ENCODE measurements at regions not wholly inside any gene's neighbourhood (a gene's known extent, or its start where the extent isn't known, plus 50 kb on each side); places are given as distances from the start of the nearest gene placed in this dataset.

DNA sequence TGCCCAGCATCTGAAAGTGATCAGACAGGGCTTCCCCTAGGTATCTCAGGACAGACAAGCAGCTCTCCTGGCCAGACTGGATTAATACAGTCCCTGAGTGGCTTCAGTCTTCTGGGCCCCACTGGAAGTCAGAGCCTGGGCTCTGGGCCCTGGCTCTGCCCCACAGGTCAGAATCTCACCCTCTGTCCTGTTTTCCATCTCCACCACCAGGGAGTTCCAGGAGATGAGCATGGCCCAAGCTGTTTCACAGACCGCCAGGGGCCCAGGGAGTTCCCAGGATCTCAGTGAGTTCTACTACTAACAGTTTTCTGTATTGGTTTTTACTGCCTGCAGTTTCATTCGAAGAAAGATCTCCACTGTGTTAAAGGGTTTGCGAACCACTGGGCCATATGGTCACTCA, 131.5 kb downstream of the MEX3B start:
- no peak for TF ChIP-seq TEAD1 (CRISPR knock-in tag; IDR thresholded peaks at IDR 0.05)
- no peak for TF ChIP-seq YY1 (IDR thresholded peaks at IDR 0.05; ENCODE audit: borderline replicate concordance in 1 of 3, control insufficient read depth in 1 of 3, extremely low read depth in 1 of 3, insufficient read depth in 3 of 3, insufficient read length in 1 of 3, insufficient replicate concordance in 2 of 3, low read depth in 1 of 3, low read length in 2 of 3)
- no peak for TF ChIP-seq U2AF1 (optimal IDR thresholded peaks at IDR 0.05; ENCODE audit: low read depth, low read length)
- TF ChIP-seq, protein P1, sequence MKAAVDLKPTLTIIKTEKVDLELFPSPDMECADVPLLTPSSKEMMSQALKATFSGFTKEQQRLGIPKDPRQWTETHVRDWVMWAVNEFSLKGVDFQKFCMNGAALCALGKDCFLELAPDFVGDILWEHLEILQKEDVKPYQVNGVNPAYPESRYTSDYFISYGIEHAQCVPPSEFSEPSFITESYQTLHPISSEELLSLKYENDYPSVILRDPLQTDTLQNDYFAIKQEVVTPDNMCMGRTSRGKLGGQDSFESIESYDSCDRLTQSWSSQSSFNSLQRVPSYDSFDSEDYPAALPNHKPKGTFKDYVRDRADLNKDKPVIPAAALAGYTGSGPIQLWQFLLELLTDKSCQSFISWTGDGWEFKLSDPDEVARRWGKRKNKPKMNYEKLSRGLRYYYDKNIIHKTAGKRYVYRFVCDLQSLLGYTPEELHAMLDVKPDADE (conservative IDR thresholded peaks at IDR 0.05; ENCODE audit: control insufficient read depth, low read depth, low read length): no peak
- TF ChIP-seq, protein P2, sequence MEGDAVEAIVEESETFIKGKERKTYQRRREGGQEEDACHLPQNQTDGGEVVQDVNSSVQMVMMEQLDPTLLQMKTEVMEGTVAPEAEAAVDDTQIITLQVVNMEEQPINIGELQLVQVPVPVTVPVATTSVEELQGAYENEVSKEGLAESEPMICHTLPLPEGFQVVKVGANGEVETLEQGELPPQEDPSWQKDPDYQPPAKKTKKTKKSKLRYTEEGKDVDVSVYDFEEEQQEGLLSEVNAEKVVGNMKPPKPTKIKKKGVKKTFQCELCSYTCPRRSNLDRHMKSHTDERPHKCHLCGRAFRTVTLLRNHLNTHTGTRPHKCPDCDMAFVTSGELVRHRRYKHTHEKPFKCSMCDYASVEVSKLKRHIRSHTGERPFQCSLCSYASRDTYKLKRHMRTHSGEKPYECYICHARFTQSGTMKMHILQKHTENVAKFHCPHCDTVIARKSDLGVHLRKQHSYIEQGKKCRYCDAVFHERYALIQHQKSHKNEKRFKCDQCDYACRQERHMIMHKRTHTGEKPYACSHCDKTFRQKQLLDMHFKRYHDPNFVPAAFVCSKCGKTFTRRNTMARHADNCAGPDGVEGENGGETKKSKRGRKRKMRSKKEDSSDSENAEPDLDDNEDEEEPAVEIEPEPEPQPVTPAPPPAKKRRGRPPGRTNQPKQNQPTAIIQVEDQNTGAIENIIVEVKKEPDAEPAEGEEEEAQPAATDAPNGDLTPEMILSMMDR (IDR thresholded peaks at IDR 0.05 in 2 of 3, conservative IDR thresholded peaks at IDR 0.05 in 1 of 3; ENCODE audit: insufficient read depth in 2 of 3, low read depth in 1 of 3, low read length in 3 of 3): no peak
- TF ChIP-seq MYNN (IDR thresholded peaks at IDR 0.05): no peak
- TF ChIP-seq MYNN (CRISPR knock-in tag; IDR thresholded peaks at IDR 0.05): no peak
- no peak for TF ChIP-seq POLR2H (tag; IDR thresholded peaks at IDR 0.05; ENCODE audit: low read depth)
- TF ChIP-seq, protein P3, sequence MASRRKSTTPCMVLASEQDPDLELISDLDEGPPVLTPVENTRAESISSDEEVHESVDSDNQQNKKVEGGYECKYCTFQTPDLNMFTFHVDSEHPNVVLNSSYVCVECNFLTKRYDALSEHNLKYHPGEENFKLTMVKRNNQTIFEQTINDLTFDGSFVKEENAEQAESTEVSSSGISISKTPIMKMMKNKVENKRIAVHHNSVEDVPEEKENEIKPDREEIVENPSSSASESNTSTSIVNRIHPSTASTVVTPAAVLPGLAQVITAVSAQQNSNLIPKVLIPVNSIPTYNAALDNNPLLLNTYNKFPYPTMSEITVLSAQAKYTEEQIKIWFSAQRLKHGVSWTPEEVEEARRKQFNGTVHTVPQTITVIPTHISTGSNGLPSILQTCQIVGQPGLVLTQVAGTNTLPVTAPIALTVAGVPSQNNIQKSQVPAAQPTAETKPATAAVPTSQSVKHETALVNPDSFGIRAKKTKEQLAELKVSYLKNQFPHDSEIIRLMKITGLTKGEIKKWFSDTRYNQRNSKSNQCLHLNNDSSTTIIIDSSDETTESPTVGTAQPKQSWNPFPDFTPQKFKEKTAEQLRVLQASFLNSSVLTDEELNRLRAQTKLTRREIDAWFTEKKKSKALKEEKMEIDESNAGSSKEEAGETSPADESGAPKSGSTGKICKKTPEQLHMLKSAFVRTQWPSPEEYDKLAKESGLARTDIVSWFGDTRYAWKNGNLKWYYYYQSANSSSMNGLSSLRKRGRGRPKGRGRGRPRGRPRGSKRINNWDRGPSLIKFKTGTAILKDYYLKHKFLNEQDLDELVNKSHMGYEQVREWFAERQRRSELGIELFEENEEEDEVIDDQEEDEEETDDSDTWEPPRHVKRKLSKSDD (conservative IDR thresholded peaks at IDR 0.05; ENCODE audit: low read length): no peak
